KMS-11 (cell line): ENCODE measurements at regions not wholly inside any gene's neighbourhood (a gene's known extent, or its start where the extent isn't known, plus 50 kb on each side); places are given as distances from the start of the nearest gene placed in this dataset.

Experiments used
- H2AFZ ChIP-seq: fragments of 200-600 bp; sonication (generic); 2 replicates; pipeline ENCODE4 v1.6.1; 2016; ENCODE audit warnings: antibody characterized with exemption, mixed run types, low read depth
- H3K27ac ChIP-seq: fragments of 200-600 bp; sonication (generic); 2 replicates; pipeline ENCODE4 v1.6.1; 2016; ENCODE audit warnings: mild to moderate bottlenecking, mixed run types
- H3K27me3 ChIP-seq: fragments of 200-600 bp; sonication (generic); 2 replicates; pipeline ENCODE4 v1.6.1; 2017; ENCODE audit warnings: mild to moderate bottlenecking, low read depth, mixed run types, moderate library complexity; ENCODE audit not compliant: insufficient read depth
- H3K36me3 ChIP-seq: fragments of 200-600 bp; sonication (generic); 2 replicates; pipeline ENCODE4 v1.6.1; 2017; ENCODE audit warnings: mild to moderate bottlenecking, mixed run types; ENCODE audit not compliant: insufficient read depth
- H3K4me1 ChIP-seq: fragments of 200-600 bp; sonication (generic); 2 replicates; pipeline ENCODE4 v1.6.1; 2016; ENCODE audit warnings: mild to moderate bottlenecking, low read depth, mixed run types; ENCODE audit not compliant: poor library complexity, severe bottlenecking
- H3K4me2 ChIP-seq: fragments of 200-600 bp; sonication (generic); 2 replicates; pipeline ENCODE4 v1.7.0; 2016; ENCODE audit warnings: mild to moderate bottlenecking, mixed run types
- H3K4me3 ChIP-seq: fragments of 200-600 bp; sonication (generic); IDR thresholded peaks from 2 replicates; pipeline ENCODE4 v1.6.1; 2017; ENCODE audit warnings: low read depth, low read length, mixed read lengths; ENCODE audit not compliant: insufficient read depth
- H3K79me2 ChIP-seq: fragments of 200-600 bp; sonication (generic); 2 replicates; pipeline ENCODE4 v1.6.1; 2016; ENCODE audit warnings: low read depth, mixed run types; ENCODE audit not compliant: insufficient read depth
- H3K9ac ChIP-seq: fragments of 200-600 bp; sonication (generic); 2 replicates; pipeline ENCODE4 v1.6.1; 2016; ENCODE audit warnings: mild to moderate bottlenecking, mixed run types
- H4K20me1 ChIP-seq: fragments of 200-600 bp; sonication (generic); 2 replicates; pipeline ENCODE4 v1.6.1; 2016; ENCODE audit warnings: mild to moderate bottlenecking, mixed run types; ENCODE audit not compliant: insufficient read depth
- TF ChIP-seq, protein P1 (sequence below): fragments of 200-600 bp; sonication (generic); conservative IDR thresholded peaks from 2 replicates; pipeline ENCODE4 v1.6.1; 2017; ENCODE audit warnings: low read depth, mild to moderate bottlenecking, antibody characterized with exemption, low read length, moderate library complexity, mixed read lengths

DNA sequence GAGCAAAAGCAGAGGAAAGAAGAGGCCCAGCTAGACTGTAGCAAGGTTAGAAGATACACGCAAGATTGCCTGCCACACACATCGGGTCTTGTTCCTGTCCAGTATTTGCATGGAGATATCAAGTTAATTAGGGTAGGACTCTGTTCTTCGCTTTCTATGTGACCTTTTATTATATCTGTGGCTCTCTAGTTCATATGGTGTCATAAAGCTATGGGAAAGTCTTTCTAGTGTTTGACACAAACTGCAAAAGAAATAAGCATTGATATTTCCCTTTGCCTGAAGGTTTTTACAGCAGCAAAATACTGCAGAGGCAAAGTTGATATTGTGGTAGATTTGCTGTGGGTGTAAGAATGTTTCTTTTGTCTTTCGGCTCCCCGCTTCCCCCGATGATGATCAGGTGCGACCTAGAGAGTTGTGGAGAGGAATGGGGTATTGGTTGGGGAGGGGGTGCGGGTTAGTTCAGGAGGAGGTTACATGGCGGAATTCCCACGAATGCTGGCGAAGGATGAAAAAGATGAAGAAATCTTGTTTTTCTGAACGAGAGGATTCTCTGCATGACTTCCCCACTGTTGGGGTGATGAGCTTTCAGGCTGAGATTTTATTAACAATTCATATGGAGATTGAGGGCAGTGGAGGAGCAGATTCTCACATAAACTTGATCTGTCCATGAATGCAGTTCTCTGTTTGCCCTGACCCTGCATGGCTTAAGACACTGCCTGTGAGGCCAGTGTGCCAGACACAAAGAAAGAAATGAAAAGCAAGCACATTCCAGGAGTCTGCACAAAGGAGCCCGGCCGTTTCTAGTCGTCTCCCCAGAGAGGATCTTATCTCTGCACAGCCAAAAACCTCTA lies 550.2 kb downstream of the USP25 start:
- Histone ChIP-seq H3K4me2 (no peak overlapping the region), H3K27ac (no peak overlapping the region)

GRCh38 chr21:16280686-16281091 lies 550.9 kb downstream of the USP25 start:
- Histone ChIP-seq H3K79me2 (no peaks in the 10 kb centered on the region), H2AFZ (no peak overlapping the region), H3K4me3 (no peak overlapping the region), H3K27me3 (no peaks in the 10 kb centered on the region), H3K4me1 (peaks cover 7% of the 10 kb centered on the region), H3K36me3 (no peaks in the 10 kb centered on the region), H3K4me2 (no peak overlapping the region), H3K9ac (no peak overlapping the region), H3K27ac (no peak overlapping the region), H4K20me1 (no peaks in the 10 kb centered on the region)
- TF ChIP-seq, protein P1, sequence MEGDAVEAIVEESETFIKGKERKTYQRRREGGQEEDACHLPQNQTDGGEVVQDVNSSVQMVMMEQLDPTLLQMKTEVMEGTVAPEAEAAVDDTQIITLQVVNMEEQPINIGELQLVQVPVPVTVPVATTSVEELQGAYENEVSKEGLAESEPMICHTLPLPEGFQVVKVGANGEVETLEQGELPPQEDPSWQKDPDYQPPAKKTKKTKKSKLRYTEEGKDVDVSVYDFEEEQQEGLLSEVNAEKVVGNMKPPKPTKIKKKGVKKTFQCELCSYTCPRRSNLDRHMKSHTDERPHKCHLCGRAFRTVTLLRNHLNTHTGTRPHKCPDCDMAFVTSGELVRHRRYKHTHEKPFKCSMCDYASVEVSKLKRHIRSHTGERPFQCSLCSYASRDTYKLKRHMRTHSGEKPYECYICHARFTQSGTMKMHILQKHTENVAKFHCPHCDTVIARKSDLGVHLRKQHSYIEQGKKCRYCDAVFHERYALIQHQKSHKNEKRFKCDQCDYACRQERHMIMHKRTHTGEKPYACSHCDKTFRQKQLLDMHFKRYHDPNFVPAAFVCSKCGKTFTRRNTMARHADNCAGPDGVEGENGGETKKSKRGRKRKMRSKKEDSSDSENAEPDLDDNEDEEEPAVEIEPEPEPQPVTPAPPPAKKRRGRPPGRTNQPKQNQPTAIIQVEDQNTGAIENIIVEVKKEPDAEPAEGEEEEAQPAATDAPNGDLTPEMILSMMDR = no peak

More for the DNA sequence above, 550.2 kb downstream of the USP25 start:
- Histone ChIP-seq H3K79me2 (no peaks in the 10 kb centered on the region), H3K27me3 (no peaks in the 10 kb centered on the region), H3K4me1 (peaks cover 7% of the 10 kb centered on the region), H4K20me1 (no peaks in the 10 kb centered on the region), H3K36me3 (no peaks in the 10 kb centered on the region), H3K9ac (no peak overlapping the region), H2AFZ (no peak overlapping the region), H3K4me3 (no peak overlapping the region)
- TF ChIP-seq, protein P1 = no peak

DNA sequence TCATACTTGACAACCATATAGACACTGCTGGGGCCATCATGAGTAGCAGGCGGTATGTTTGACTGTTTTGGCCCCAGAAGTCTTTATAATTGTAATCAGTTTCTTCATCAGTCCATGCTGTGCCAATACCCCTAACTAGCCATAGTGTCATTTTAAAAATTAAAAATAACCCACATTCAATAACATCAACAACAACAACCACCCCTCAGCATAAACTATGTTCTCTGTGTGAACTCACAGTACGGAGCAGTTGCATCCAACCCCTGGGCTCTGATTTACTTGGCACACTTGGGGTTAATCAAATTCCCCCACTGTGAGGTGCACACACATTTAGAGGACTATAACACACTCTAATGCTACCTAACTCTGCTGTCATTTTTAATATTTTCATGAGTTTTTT lies 553.7 kb downstream of the USP25 start:
- H3K27ac ChIP-seq = no peak overlapping the region
- TF ChIP-seq, protein P1 = no peak
- H4K20me1 ChIP-seq = no peaks in the 10 kb centered on the region
- H3K4me2 ChIP-seq = no peak overlapping the region
- peaks cover 7% of the 10 kb centered on the region for H3K4me1 ChIP-seq
- H3K36me3 ChIP-seq = no peaks in the 10 kb centered on the region
- H3K4me3 ChIP-seq = no peak overlapping the region
- H2AFZ ChIP-seq = no peak overlapping the region
- H3K9ac ChIP-seq = no peak overlapping the region
- no peaks in the 10 kb centered on the region for H3K79me2 ChIP-seq
- no peaks in the 10 kb centered on the region for H3K27me3 ChIP-seq

GRCh38 chr21:16285605-16286126 lies 555.9 kb downstream of the USP25 start:
- no peaks in the 10 kb centered on the region for H3K36me3 ChIP-seq
- H4K20me1 ChIP-seq = no peaks in the 10 kb centered on the region
- no peak overlapping the region for H3K27ac ChIP-seq
- no peak overlapping the region for H3K4me3 ChIP-seq
- H3K9ac ChIP-seq = no peak overlapping the region
- no peaks in the 10 kb centered on the region for H3K27me3 ChIP-seq
- H3K4me1 ChIP-seq = peaks cover 7% of the 10 kb centered on the region
- H3K4me2 ChIP-seq = no peak overlapping the region
- no peak overlapping the region for H2AFZ ChIP-seq
- TF ChIP-seq, protein P1 = no peak
- no peaks in the 10 kb centered on the region for H3K79me2 ChIP-seq
